Progenitor cell of endocrine pancreas (in vitro differentiated cells): ENCODE measurements at regions not wholly inside any gene's neighbourhood (a gene's known extent, or its start where the extent isn't known, plus 50 kb on each side); places are given as distances from the start of the nearest gene placed in this dataset.

Experiments used
- DNase-seq: peaks from one replicate; pipeline ENCODE4 v3.0.0; 2021; ENCODE audit warnings: low spot score; ENCODE audit not compliant: unreplicated experiment
- H3K27ac Mint-ChIP-seq: 2 replicates; pipeline ENCODE4 v1.8.0; 2021; ENCODE audit warnings: mild to moderate bottlenecking, moderate library complexity, mixed read lengths
- H3K27me3 Mint-ChIP-seq: 2 replicates; pipeline ENCODE4 v1.8.0; 2021; ENCODE audit warnings: mixed read lengths
- H3K36me3 Mint-ChIP-seq: 2 replicates; pipeline ENCODE4 v1.8.0; 2022; ENCODE audit warnings: mixed read lengths; ENCODE audit not compliant: insufficient read depth
- H3K4me1 Mint-ChIP-seq: 2 replicates; pipeline ENCODE4 v1.8.0; 2021; ENCODE audit warnings: low read depth, mixed read lengths
- H3K4me3 Mint-ChIP-seq: 2 replicates; pipeline ENCODE4 v1.8.0; 2021; ENCODE audit warnings: low read depth, mild to moderate bottlenecking, moderate library complexity, mixed read lengths
- H3K9me3 Mint-ChIP-seq: 2 replicates; pipeline ENCODE4 v1.8.0; 2021; ENCODE audit warnings: low read depth, mixed read lengths
- CTCF ChIP-seq: fragments of 200-600 bp; sonication (generic); IDR thresholded peaks from one replicate; pipeline ENCODE4 v1.5.0; 2021; ENCODE audit warnings: antibody characterized with exemption, mild to moderate bottlenecking; ENCODE audit not compliant: unreplicated experiment

GRCh38 chr18:25862881-25863600, 227.4 kb downstream of the SS18 start:
- Mint-ChIP-seq H3K36me3 (no peaks in the 10 kb centered on the region), H3K9me3 (no peaks in the 10 kb centered on the region), H3K27ac (no peak overlapping the region), H3K4me3 (no peak overlapping the region), H3K27me3 (peaks cover 3% of the 10 kb centered on the region), H3K4me1 (no peaks in the 10 kb centered on the region)
- no peak for TF ChIP-seq CTCF
- no peak for DNase-seq

- Mint-ChIP-seq H3K36me3 (no peaks in the 10 kb centered on the region), H3K4me3 (no peak overlapping the region), H3K27me3 (peaks cover 4% of the 10 kb centered on the region), H3K4me1 (peaks cover 12% of the 10 kb centered on the region), H3K27ac (no peak overlapping the region), H3K9me3 (no peaks in the 10 kb centered on the region)
- DNase-seq: no peak
- no peak for TF ChIP-seq CTCF
Measured at GRCh38 chr18:25853691-25854433, 236.6 kb downstream of the SS18 start.

- no peak overlapping the region for H3K4me3 Mint-ChIP-seq
- H3K36me3 Mint-ChIP-seq: no peaks in the 10 kb centered on the region
- no peak for TF ChIP-seq CTCF
- H3K4me1 Mint-ChIP-seq: no peaks in the 10 kb centered on the region
- H3K27me3 Mint-ChIP-seq: peaks cover 11% of the 10 kb centered on the region
- DNase-seq: no peak
- no peak overlapping the region for H3K27ac Mint-ChIP-seq
- no peaks in the 10 kb centered on the region for H3K9me3 Mint-ChIP-seq
Measured at GRCh38 chr18:25843791-25844190, 246.6 kb downstream of the SS18 start.

GRCh38 chr18:25842665-25843064, 247.7 kb downstream of the SS18 start:
- DNase-seq: no peak
- H3K9me3 Mint-ChIP-seq: no peaks in the 10 kb centered on the region

GRCh38 chr18:25834061-25834460, 256.4 kb downstream of the SS18 start:
- Mint-ChIP-seq H3K27ac (no peak overlapping the region), H3K9me3 (no peaks in the 10 kb centered on the region)
- no peak for TF ChIP-seq CTCF

More at GRCh38 chr18:25842665-25843064, 247.7 kb downstream of the SS18 start:
- no peak overlapping the region for H3K4me3 Mint-ChIP-seq
- H3K36me3 Mint-ChIP-seq: no peaks in the 10 kb centered on the region
- H3K27ac Mint-ChIP-seq: no peak overlapping the region
- H3K27me3 Mint-ChIP-seq: peaks cover 14% of the 10 kb centered on the region
- no peak for TF ChIP-seq CTCF
- H3K4me1 Mint-ChIP-seq: no peaks in the 10 kb centered on the region

More at GRCh38 chr18:25834061-25834460, 256.4 kb downstream of the SS18 start:
- peaks cover 14% of the 10 kb centered on the region for H3K4me1 Mint-ChIP-seq
- DNase-seq: no peak
- no peak overlapping the region for H3K4me3 Mint-ChIP-seq
- peaks cover 9% of the 10 kb centered on the region for H3K27me3 Mint-ChIP-seq
- no peaks in the 10 kb centered on the region for H3K36me3 Mint-ChIP-seq
